ENCODE measurements at regions not wholly inside any gene's neighbourhood (a gene's known extent, or its start where the extent isn't known, plus 50 kb on each side); places are given as distances from the start of the nearest gene placed in this dataset.

DNA sequence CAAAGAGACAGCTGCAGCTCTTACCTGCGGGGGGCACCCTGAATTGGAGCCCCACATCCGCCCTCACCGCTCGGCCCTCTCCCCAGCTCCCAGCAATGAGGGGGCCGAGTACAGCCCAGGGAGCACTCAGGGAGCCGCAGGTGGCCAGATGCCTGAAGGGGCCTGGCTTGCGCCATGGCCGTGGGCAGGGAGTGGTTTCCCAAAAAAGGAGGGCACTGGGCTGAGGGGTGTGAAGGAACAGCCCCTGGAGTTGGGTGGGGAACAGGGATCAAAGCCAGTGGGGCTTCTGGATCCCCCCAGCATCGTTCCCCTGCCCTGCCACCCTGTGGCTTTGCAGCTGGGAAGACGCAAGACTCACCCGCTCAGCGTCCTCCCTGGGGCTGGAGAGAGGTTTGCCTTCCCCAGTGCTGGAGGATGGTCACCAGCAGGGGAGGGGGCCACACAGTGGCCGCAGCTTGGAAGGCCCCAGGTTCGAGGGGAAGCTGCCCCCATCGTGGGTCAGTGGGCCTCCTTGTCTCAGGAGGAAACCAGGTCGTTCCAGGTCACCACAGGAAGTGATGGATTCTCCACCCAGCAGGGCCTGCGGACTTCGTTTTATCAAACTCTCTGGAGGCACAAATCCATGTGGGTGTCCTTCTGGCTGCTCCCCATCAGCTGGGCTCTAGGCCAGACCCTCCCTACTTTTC, 68.2 kb upstream of the HPCAL1 start:
- TF ChIP-seq EZH2 (IDR thresholded peaks at IDR 0.05) (no peak), JUND (IDR thresholded peaks at IDR 0.05) (no peak)
- TF ChIP-seq, protein P1, sequence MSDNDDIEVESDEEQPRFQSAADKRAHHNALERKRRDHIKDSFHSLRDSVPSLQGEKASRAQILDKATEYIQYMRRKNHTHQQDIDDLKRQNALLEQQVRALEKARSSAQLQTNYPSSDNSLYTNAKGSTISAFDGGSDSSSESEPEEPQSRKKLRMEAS (IDR thresholded peaks at IDR 0.05), result no peak
